A549 (cell line): ENCODE measurements at regions not wholly inside any gene's neighbourhood (a gene's known extent, or its start where the extent isn't known, plus 50 kb on each side); places are given as distances from the start of the nearest gene placed in this dataset.

Experiments used
- ATAC-seq, 2 experiments: fragments of 200-7000 bp in 1 of 2; fragments of >200 bp in 1 of 2; cut with Nextera tagmentation in 1 of 2; cut with Tn5 transposase in 1 of 2; 3 replicates each; pipeline versions ENCODE4 v1.8.0 to v1.9.1; 2018 to 2020; ENCODE audit warnings: mild to moderate bottlenecking in 1 of 2, moderate library complexity in 1 of 2
- CTCF ChIA-PET: fragments of 300-600 bp; sonication (Branson Sonifier 250); formaldehyde crosslinking; extraction: SDS; loops from one replicate; lab custom pipeline; 2021; ENCODE audit warnings: antibody characterized with exemption, inconsistent platforms; lab: Yijun Ruan, JAX
- POLR2A ChIA-PET: fragments of 350-600 bp; formaldehyde crosslinking; extraction: SDS; loops from one replicate; lab custom pipeline; 2021; ENCODE audit warnings: antibody characterized with exemption, inconsistent platforms; lab: Yijun Ruan, JAX
- DNase-seq, 2 experiments: peaks; one replicate each; pipeline versions ENCODE4 v3.0.0 to v3.0.0-alpha.2; 2011 to 2016; ENCODE audit warnings: low read depth in 1 of 2, low spot score in 1 of 2
- FAIRE-seq: peaks from 2 replicates; lab custom pipeline; 2011; peaks lifted over from hg19 to GRCh38; lab: Jason Lieb, UNC
- H3K27ac ChIP-seq, 2 experiments: fragments of >200 bp; sonication (Bioruptor Twin); formaldehyde crosslinking; 3 replicates each; pipeline ENCODE4 v1.5.1; 2016 to 2017
- H3K4me1 ChIP-seq: fragments of >200 bp; sonication (Bioruptor Twin); formaldehyde crosslinking; 3 replicates; pipeline ENCODE4 v1.6.1; 2016
- H3K4me2 ChIP-seq: fragments of >200 bp; sonication (Bioruptor Twin); formaldehyde crosslinking; 3 replicates; pipeline ENCODE4 v1.6.1; 2016
- H3K4me3 ChIP-seq: fragments of >200 bp; sonication (Bioruptor Twin); formaldehyde crosslinking; 3 replicates; pipeline ENCODE4 v1.5.1; 2016
- H3K9me3 ChIP-seq: fragments of >200 bp; sonication (Bioruptor Twin); formaldehyde crosslinking; 3 replicates; pipeline ENCODE4 v1.6.1; 2016
- CBX2 ChIP-seq: fragments of 200-600 bp; sonication (generic); IDR thresholded peaks from 2 replicates; pipeline ENCODE4 v1.6.1; 2016; ENCODE audit warnings: low read depth, mild to moderate bottlenecking, borderline replicate concordance
- E2F6 ChIP-seq: IDR thresholded peaks from 2 replicates; pipeline ENCODE4 v1.6.1; 2012; ENCODE audit warnings: low read depth, borderline replicate concordance
- EHMT2 ChIP-seq: fragments of 200-600 bp; sonication (generic); IDR thresholded peaks from 2 replicates; pipeline ENCODE4 v1.6.1; 2016; ENCODE audit warnings: antibody characterized with exemption, low read depth, mild to moderate bottlenecking, moderate library complexity
- ELK1 ChIP-seq: fragments of 150-350 bp; IDR thresholded peaks from 2 replicates; pipeline ENCODE4 v1.6.1; 2014; ENCODE audit warnings: low read depth, mild to moderate bottlenecking, low read length
- EP300 ChIP-seq, 2 experiments: fragments of >200 bp; sonication (Bioruptor Twin); formaldehyde crosslinking; IDR thresholded peaks; 2 replicates in 1 of 2; 3 replicates in 1 of 2; pipeline ENCODE4 v1.6.1; 2016 to 2017
- ESRRA ChIP-seq: fragments of 150-350 bp; IDR thresholded peaks from 2 replicates; pipeline ENCODE4 v1.6.1; 2014; ENCODE audit warnings: mild to moderate bottlenecking, low read length, borderline replicate concordance
- GATA3 ChIP-seq: IDR thresholded peaks from 2 replicates; pipeline ENCODE4 v1.6.1; 2012; ENCODE audit warnings: borderline replicate concordance
- HDAC2 ChIP-seq: fragments of 200-600 bp; sonication (generic); IDR thresholded peaks from 2 replicates; pipeline ENCODE4 v1.6.1; 2016
- HEYL ChIP-seq: fragments of 250-450 bp; sonication (Bioruptor Pico); IDR thresholded peaks from 2 replicates; pipeline ENCODE4 v1.8.0; 2021; ENCODE audit warnings: mild to moderate bottlenecking, moderate library complexity
- HMGXB4 ChIP-seq: fragments of 250-450 bp; sonication (Bioruptor Pico); IDR thresholded peaks from 2 replicates; pipeline ENCODE4 v1.5.0; 2021; ENCODE audit warnings: mild to moderate bottlenecking, moderate library complexity, borderline replicate concordance
- HOXB13 ChIP-seq: fragments of 250-450 bp; sonication (Bioruptor Pico); IDR thresholded peaks from 2 replicates; pipeline ENCODE4 v1.5.0; 2020; ENCODE audit warnings: low read depth, mild to moderate bottlenecking, moderate library complexity
- HOXB5 ChIP-seq: fragments of 250-450 bp; sonication (Bioruptor Pico); IDR thresholded peaks from 2 replicates; pipeline ENCODE4 v1.5.0; 2020; ENCODE audit warnings: mild to moderate bottlenecking, moderate library complexity
- KDM1A ChIP-seq: fragments of 200-600 bp; sonication (generic); IDR thresholded peaks from 2 replicates; pipeline ENCODE4 v1.6.1; 2016; ENCODE audit warnings: low read depth, mild to moderate bottlenecking
- MAFK ChIP-seq: fragments of 450-650 bp; IDR thresholded peaks from 2 replicates; pipeline ENCODE4 v1.6.1; 2014; ENCODE audit not compliant: partially characterized antibody
- MAZ ChIP-seq: fragments of 150-350 bp; IDR thresholded peaks from 2 replicates; pipeline ENCODE4 v1.6.1; 2014; ENCODE audit warnings: antibody characterized with exemption, low read depth, low read length, borderline replicate concordance
- NPAS2 ChIP-seq: fragments of 250-450 bp; sonication (Bioruptor Pico); IDR thresholded peaks from 2 replicates; pipeline ENCODE4 v1.8.0; 2022; ENCODE audit warnings: mild to moderate bottlenecking, moderate library complexity, borderline replicate concordance
- NR3C1 ChIP-seq: fragments of >200 bp; sonication (Bioruptor Twin); formaldehyde crosslinking; IDR thresholded peaks from 3 replicates; pipeline ENCODE4 v1.6.1; 2017
- POLR2A ChIP-seq: IDR thresholded peaks from 2 replicates; pipeline ENCODE4 v1.6.1; 2012; ENCODE audit warnings: mild to moderate bottlenecking, low read length
- RCOR1 ChIP-seq: fragments of 150-350 bp; IDR thresholded peaks from 2 replicates; pipeline ENCODE4 v1.6.1; 2014; ENCODE audit warnings: antibody characterized with exemption, low read length, low read depth
- SMC3 ChIP-seq: fragments of >200 bp; sonication (Bioruptor Twin); formaldehyde crosslinking; IDR thresholded peaks from 3 replicates; pipeline ENCODE4 v1.6.1; 2018; ENCODE audit warnings: inconsistent platforms
- SREBF2 ChIP-seq: fragments of 450-650 bp; IDR thresholded peaks from 2 replicates; pipeline ENCODE4 v1.6.1; 2014; ENCODE audit warnings: mild to moderate bottlenecking, moderate library complexity
- TFCP2L1 ChIP-seq: fragments of 250-450 bp; sonication (Bioruptor Pico); IDR thresholded peaks from 2 replicates; pipeline ENCODE4 v1.5.0; 2021; ENCODE audit warnings: mild to moderate bottlenecking
- TP53 ChIP-seq: fragments of 250-450 bp; sonication (Bioruptor Pico); IDR thresholded peaks from 2 replicates; pipeline ENCODE4 v1.5.0; 2021; ENCODE audit warnings: mild to moderate bottlenecking, moderate library complexity
- USF2 ChIP-seq: fragments of 450-650 bp; IDR thresholded peaks from 2 replicates; pipeline ENCODE4 v1.6.1; 2014; ENCODE audit warnings: antibody characterized with exemption
- ZC3H11A ChIP-seq: fragments of 450-650 bp; IDR thresholded peaks from 2 replicates; pipeline ENCODE4 v1.6.1; 2014; ENCODE audit warnings: antibody characterized with exemption, mild to moderate bottlenecking
- ZFP36 ChIP-seq: fragments of 450-650 bp; IDR thresholded peaks from 2 replicates; pipeline ENCODE4 v1.6.1; 2014; ENCODE audit warnings: borderline replicate concordance; ENCODE audit not compliant: partially characterized antibody
- ZNF302 ChIP-seq: fragments of 250-450 bp; sonication (Bioruptor Pico); IDR thresholded peaks from 2 replicates; pipeline ENCODE4 v1.9.0; 2021; ENCODE audit warnings: inconsistent platforms, mild to moderate bottlenecking, moderate library complexity
- WGBS: methylation state at CpG from one replicate; pipeline ENCODE4 v1.1.6; 2017; ENCODE audit errors: missing lambda C conversion rate; 5-methylcytosine and 5-hydroxymethylcytosine counted together
- TF ChIP-seq, protein P1 (sequence below): IDR thresholded peaks from 2 replicates; pipeline ENCODE4 v1.6.1; 2012

DNA sequence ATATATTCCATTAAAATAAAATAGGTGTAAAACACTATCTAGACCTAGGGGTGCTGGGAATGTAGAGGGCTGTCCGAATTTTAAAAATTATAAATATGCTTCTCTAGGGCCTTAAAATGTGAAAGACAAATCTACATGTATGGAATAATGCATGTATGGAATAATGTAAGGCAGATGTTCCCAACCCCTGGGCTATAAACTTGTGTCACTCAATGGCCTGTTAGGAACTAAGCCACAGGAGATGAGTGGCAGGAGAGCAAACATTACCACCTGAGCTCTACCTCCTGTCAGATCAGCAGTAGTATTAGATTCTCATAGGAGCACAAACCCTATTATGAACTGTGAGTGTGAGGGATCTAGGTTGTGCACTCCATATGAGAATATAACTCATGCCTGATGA lies 482.6 kb upstream of the TGFBR2 start:
- DNase-seq (no peak), ATAC-seq (no peak), FAIRE-seq (no peak)
- ChIA-PET POLR2A (no interaction called here), CTCF (interaction anchor here (1.4 to 1.9 kb wide), 2 partner anchors 81 to 570 kb away, joined by 3 to 7 read pairs; no protein-coding TSS in a partner anchor)
- Histone ChIP-seq H3K9me3 (0 out of 3 replicates have a peak, but pooled peaks cover 4% of the 10 kb centered on the region), H3K4me3 (no peak overlapping the region), H3K4me2 (no peak overlapping the region), H3K4me1 (no peaks in the 10 kb centered on the region), H3K27ac (no peak overlapping the region)
- TF ChIP-seq HEYL (no peak), KDM1A (no peak), ZNF302 (no peak), SMC3 (no peak), CBX2 (no peak), HDAC2 (no peak), EHMT2 (no peak), HOXB5 (CRISPR knock-in tag) (no peak), GATA3 (no peak), RCOR1 (no peak), E2F6 (no peak), EP300 (IDR thresholded peaks at IDR 0.05) (no peak), USF2 (no peak), NPAS2 (no peak), MAFK (no peak)
- WGBS, result 28% methylated on average over 1 of the region's 1 CpG

GRCh38 chr3:30124435-30125370 lies 481.7 kb upstream of the TGFBR2 start:
- ATAC-seq, result no peak
- H3K27ac ChIP-seq, result no peak overlapping the region
- no peaks in the 10 kb centered on the region for H3K4me1 ChIP-seq
- H3K4me3 ChIP-seq, result no peak overlapping the region
- no peak overlapping the region for H3K4me2 ChIP-seq
- 0 out of 3 replicates have a peak, but pooled peaks cover 4% of the 10 kb centered on the region for H3K9me3 ChIP-seq
- 59% methylated on average over 2 of the region's 2 CpGs for WGBS
- ChIA-PET POLR2A (no interaction called here), CTCF (interaction anchor here (2.2 kb wide), 1 partner anchor 10 kb away, joined by 5 read pairs; no protein-coding TSS in a partner anchor)
- no peak for DNase-seq
- FAIRE-seq, result no peak
- TF ChIP-seq NR3C1, result no peak
- no peak for TF ChIP-seq HMGXB4 (CRISPR knock-in tag)
- no peak for TF ChIP-seq HOXB13
- TF ChIP-seq, protein P1, sequence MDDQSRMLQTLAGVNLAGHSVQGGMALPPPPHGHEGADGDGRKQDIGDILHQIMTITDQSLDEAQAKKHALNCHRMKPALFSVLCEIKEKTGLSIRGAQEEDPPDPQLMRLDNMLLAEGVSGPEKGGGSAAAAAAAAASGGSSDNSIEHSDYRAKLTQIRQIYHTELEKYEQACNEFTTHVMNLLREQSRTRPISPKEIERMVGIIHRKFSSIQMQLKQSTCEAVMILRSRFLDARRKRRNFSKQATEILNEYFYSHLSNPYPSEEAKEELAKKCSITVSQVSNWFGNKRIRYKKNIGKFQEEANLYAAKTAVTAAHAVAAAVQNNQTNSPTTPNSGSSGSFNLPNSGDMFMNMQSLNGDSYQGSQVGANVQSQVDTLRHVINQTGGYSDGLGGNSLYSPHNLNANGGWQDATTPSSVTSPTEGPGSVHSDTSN, result no peak
- no peak for TF ChIP-seq ZFP36
- no peak for TF ChIP-seq ESRRA
- no peak for TF ChIP-seq TP53 (CRISPR knock-in tag)
- TF ChIP-seq CBX2, result no peak
- TF ChIP-seq RCOR1, result no peak
- TF ChIP-seq ELK1, result no peak
- no peak for TF ChIP-seq POLR2A
- TF ChIP-seq ZC3H11A, result no peak
- no peak for TF ChIP-seq SREBF2
- no peak for TF ChIP-seq HEYL
- TF ChIP-seq HOXB5 (CRISPR knock-in tag), result no peak
- TF ChIP-seq EP300 (IDR thresholded peaks at IDR 0.05), result no peak
- no peak for TF ChIP-seq MAZ
- no peak for TF ChIP-seq ZNF302
- no peak for TF ChIP-seq TFCP2L1 (CRISPR knock-in tag)
- no peak for TF ChIP-seq GATA3
